IMR-90 (cell line): ENCODE measurements at regions not wholly inside any gene's neighbourhood (a gene's known extent, or its start where the extent isn't known, plus 50 kb on each side); places are given as distances from the start of the nearest gene placed in this dataset.

Source experiments
- ATAC-seq: fragments of 200-7000 bp; cut with Tn5 transposase; 2 replicates; pipeline ENCODE4 v1.9.1; 2020; ENCODE audit warnings: low read depth, mild to moderate bottlenecking, moderate library complexity
- BruUV-seq: library from RNA; stranded (reverse); fragments of 400-500 nt; replicated peaks from 2 replicates; lab custom pipeline; 2021; lab: Mats Ljungman, UMichigan
- CTCF ChIA-PET: fragments of 300-600 bp; formaldehyde crosslinking; extraction: SDS; loops from one replicate; lab custom pipeline; 2021; ENCODE audit warnings: antibody characterized with exemption; lab: Yijun Ruan, JAX
- POLR2A ChIA-PET: fragments of 300-600 bp; sonication (Branson Sonifier 250); formaldehyde crosslinking; loops from one replicate; lab custom pipeline; 2022; ENCODE audit warnings: antibody characterized with exemption; ENCODE audit not compliant: unreplicated experiment; lab: Charles Lee
- DNase-seq: peaks from one replicate; pipeline ENCODE4 v3.0.0; 2013
- H2AFZ ChIP-seq: replicated peaks from 2 replicates; pipeline ENCODE3; 2013; ENCODE audit warnings: low read length, mild to moderate bottlenecking; ENCODE audit not compliant: poor library complexity
- H2AK5ac ChIP-seq: 2 replicates; pipeline ENCODE4 v1.6.1; 2013; ENCODE audit warnings: low read depth, low read length, inconsistent platforms
- H2AK9ac ChIP-seq: replicated peaks from 2 replicates; pipeline ENCODE3; 2013; ENCODE audit warnings: mild to moderate bottlenecking, low read depth, low read length, moderate library complexity; ENCODE audit not compliant: poor library complexity
- H2BK120ac ChIP-seq: 2 replicates; pipeline ENCODE4 v1.6.1; 2013; ENCODE audit warnings: low read depth, low read length, inconsistent platforms
- H2BK15ac ChIP-seq: 3 replicates; pipeline ENCODE4 v1.6.1; 2013; ENCODE audit warnings: low read depth, low read length, inconsistent platforms
- H2BK20ac ChIP-seq: 2 replicates; pipeline ENCODE4 v1.6.1; 2013; ENCODE audit warnings: low read depth, mild to moderate bottlenecking, inconsistent platforms, low read length, moderate library complexity
- H2BK5ac ChIP-seq: 2 replicates; pipeline ENCODE4 v1.6.1; 2013; ENCODE audit warnings: mild to moderate bottlenecking, low read depth, low read length, inconsistent platforms; ENCODE audit not compliant: poor library complexity, severe bottlenecking
- H3K14ac ChIP-seq: replicated peaks from 2 replicates; pipeline ENCODE4 v1.6.1; 2013; ENCODE audit warnings: low read depth, low read length, inconsistent platforms
- H3K18ac ChIP-seq: 2 replicates; pipeline ENCODE4 v1.6.1; 2013; ENCODE audit warnings: low read depth, low read length, control low read depth
- H3K23ac ChIP-seq: 2 replicates; pipeline ENCODE4 v1.6.1; 2013; ENCODE audit warnings: low read depth, low read length, inconsistent platforms
- H3K27ac ChIP-seq: 2 replicates; pipeline ENCODE4 v1.5.1; 2013; ENCODE audit warnings: mild to moderate bottlenecking, control low read depth, low read length; ENCODE audit not compliant: insufficient read depth
- H3K27me3 ChIP-seq: 2 replicates; pipeline ENCODE4 v1.6.1; 2013; ENCODE audit warnings: low read length; ENCODE audit not compliant: control insufficient read depth, insufficient read depth
- H3K36me3 ChIP-seq: 2 replicates; pipeline ENCODE4 v1.6.1; 2013; ENCODE audit warnings: low read length, mixed read lengths; ENCODE audit not compliant: control insufficient read depth, insufficient read depth
- H3K4ac ChIP-seq: 2 replicates; pipeline ENCODE4 v1.6.1; 2013; ENCODE audit warnings: low read depth, low read length, inconsistent platforms
- H3K4me1 ChIP-seq: 2 replicates; pipeline ENCODE4 v1.6.1; 2013; ENCODE audit warnings: low read length, mixed read lengths; ENCODE audit not compliant: control insufficient read depth, insufficient read depth
- H3K4me2 ChIP-seq: 2 replicates; pipeline ENCODE4 v1.6.1; 2013; ENCODE audit warnings: low read depth, mild to moderate bottlenecking, control low read depth, low read length, moderate library complexity
- H3K4me3 ChIP-seq: 2 replicates; pipeline ENCODE4 v1.5.1; 2013; ENCODE audit warnings: low read depth, mild to moderate bottlenecking, control low read depth, low read length, moderate library complexity; ENCODE audit not compliant: insufficient read depth
- H3K56ac ChIP-seq: 2 replicates; pipeline ENCODE4 v1.6.1; 2013; ENCODE audit warnings: low read length, inconsistent platforms; ENCODE audit not compliant: insufficient read depth; ENCODE audit errors: extremely low read depth
- H3K79me1 ChIP-seq, 2 experiments: 2 replicates each; pipeline ENCODE4 v1.6.1; 2013; ENCODE audit warnings: low read length in 2 of 2, inconsistent platforms in 1 of 2, low read depth in 1 of 2
- H3K9ac ChIP-seq: 2 replicates; pipeline ENCODE4 v1.6.1; 2013; ENCODE audit warnings: low read depth, low read length, control low read depth
- H3K9me1 ChIP-seq: 2 replicates; pipeline ENCODE4 v1.6.1; 2013; ENCODE audit warnings: low read length, inconsistent platforms; ENCODE audit not compliant: insufficient read depth
- H3K9me3 ChIP-seq: 2 replicates; pipeline ENCODE4 v1.6.1; 2013; ENCODE audit warnings: low read length; ENCODE audit not compliant: control insufficient read depth, insufficient read depth
- H4K20me1 ChIP-seq: 2 replicates; pipeline ENCODE4 v1.6.1; 2013; ENCODE audit warnings: low read length, inconsistent platforms; ENCODE audit not compliant: insufficient read depth
- H4K5ac ChIP-seq: 2 replicates; pipeline ENCODE4 v1.6.1; 2013; ENCODE audit warnings: mild to moderate bottlenecking, low read depth, low read length, control low read depth
- H4K8ac ChIP-seq, 2 experiments: 2 replicates each; pipeline ENCODE4 v1.6.1; 2013; ENCODE audit warnings: low read depth in 2 of 2, low read length in 2 of 2, control low read depth in 1 of 2, inconsistent platforms in 1 of 2
- H4K91ac ChIP-seq: 2 replicates; pipeline ENCODE4 v1.6.1; 2013; ENCODE audit warnings: low read depth, low read length, inconsistent platforms; ENCODE audit not compliant: insufficient read depth
- CEBPB ChIP-seq: IDR thresholded peaks from 2 replicates; pipeline ENCODE4 v1.6.1; 2012; ENCODE audit warnings: low read depth, low read length, improper control_type of control experiment
- NFE2L2 ChIP-seq: fragments of 150-350 bp; IDR thresholded peaks from 2 replicates; pipeline ENCODE4 v1.6.1; 2016; ENCODE audit warnings: low read depth, mild to moderate bottlenecking, low read length
- POLR2A ChIP-seq: IDR thresholded peaks from 2 replicates; pipeline ENCODE4 v1.6.1; 2012; ENCODE audit warnings: mild to moderate bottlenecking, low read depth, low read length
- RAD21 ChIP-seq: IDR thresholded peaks from 2 replicates; pipeline ENCODE4 v1.6.1; 2012; ENCODE audit warnings: low read length, improper control_type of control experiment
- RCOR1 ChIP-seq: IDR thresholded peaks from 2 replicates; pipeline ENCODE4 v1.6.1; 2012; ENCODE audit warnings: mild to moderate bottlenecking, low read length, improper control_type of control experiment; ENCODE audit not compliant: insufficient replicate concordance
- RFX5 ChIP-seq: IDR thresholded peaks from 2 replicates; pipeline ENCODE4 v1.8.0; 2012; ENCODE audit warnings: low read depth, mild to moderate bottlenecking, low read length, moderate library complexity
- SMC3 ChIP-seq: fragments of 150-350 bp; IDR thresholded peaks from 2 replicates; pipeline ENCODE4 v1.6.1; 2016; ENCODE audit warnings: low read depth, mild to moderate bottlenecking, antibody characterized with exemption, low read length, moderate library complexity
- WGBS, 2 experiments: methylation state at CpG; one replicate each; pipeline versions ENCODE4 v1.1.5 to v1.1.7; 2013; ENCODE audit warnings: missing lambda C conversion rate in 2 of 2; ENCODE audit not compliant: insufficient read length in 1 of 2; ENCODE audit errors: extremely low coverage in 2 of 2; 5-methylcytosine and 5-hydroxymethylcytosine counted together
- dilution Hi-C: fragments of 300-500 bp; cut with HindIII; formaldehyde crosslinking; loops from one replicate; pipeline ENCODE4 v1.14.3; 2018; ENCODE audit warnings: low sequenced_read_pairs; ENCODE audit not compliant: unreplicated experiment
- in situ Hi-C: fragments of 300-500 bp; cut with MboI; formaldehyde crosslinking; loops from 3 replicates; pipeline ENCODE4 v1.14.3; 2019; ENCODE audit warnings: low sequenced_read_pairs, inconsistent platforms, mixed read lengths
- intact Hi-C: fragments of 100-400 bp; cut with micrococcal nuclease; formaldehyde crosslinking; loops from 2 replicates; pipeline ENCODE4 v1.10.0; 2022
- TF ChIP-seq, protein P1 (sequence below): fragments of 150-350 bp; IDR thresholded peaks from 2 replicates; pipeline ENCODE4 v1.6.1; 2017; ENCODE audit warnings: mild to moderate bottlenecking, antibody characterized with exemption, low read length, low read depth

DNA sequence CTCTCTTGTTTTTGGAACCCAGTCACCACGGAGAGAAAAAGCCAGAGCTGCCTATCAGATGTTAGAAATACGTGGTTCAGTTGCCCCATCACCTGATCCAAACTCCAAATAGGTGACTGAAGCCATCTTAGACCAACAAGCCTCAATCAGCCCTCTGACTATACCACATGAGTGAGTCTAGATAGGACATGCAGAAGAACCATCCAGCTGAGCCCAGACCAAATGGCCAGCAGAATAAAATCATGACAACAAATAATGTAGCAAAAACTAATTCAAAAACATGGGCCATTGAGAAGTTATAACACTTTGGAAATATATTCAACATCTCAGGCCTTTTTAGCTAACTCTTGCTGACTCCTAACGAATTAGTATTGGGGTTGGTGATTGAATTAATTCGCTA lies 348.4 kb upstream of the C1orf87 start:
- Histone ChIP-seq H3K14ac (no peak overlapping the region), H3K4me2 (no peak overlapping the region), H3K4me3 (no peak overlapping the region), H3K9me3 (peaks cover 5% of the 10 kb centered on the region), H3K23ac (no peak overlapping the region), H3K56ac (no peak overlapping the region), H3K18ac (no peak overlapping the region), H3K4ac (no peak overlapping the region), H3K4me1 (no peaks in the 10 kb centered on the region), H2AK9ac (no peak overlapping the region), H2AK5ac (no peak overlapping the region), H3K79me1 (no peaks in the 10 kb centered on the region), H4K91ac (no peak overlapping the region), H4K8ac (no peak overlapping the region), H3K27ac (no peak overlapping the region), H2BK5ac (no peak overlapping the region), H3K9me1 (no peaks in the 10 kb centered on the region), H2BK20ac (no peak overlapping the region), H3K27me3 (no peaks in the 10 kb centered on the region), H2BK15ac (no peak overlapping the region), H3K9ac (no peak overlapping the region), H2BK120ac (no peak overlapping the region), H4K5ac (no peak overlapping the region), H2AFZ (no peak overlapping the region), H4K20me1 (no peaks in the 10 kb centered on the region), H3K36me3 (no peaks in the 10 kb centered on the region)
- intact Hi-C loops (no loop called here), in situ Hi-C loops (no loop called here), dilution Hi-C loops (no loop called here)
- DNase-seq (no peak), ATAC-seq (no peak)
- no TSS peak for BruUV-seq
- no peak for TF ChIP-seq SMC3
- TF ChIP-seq RFX5, result no peak
- TF ChIP-seq RAD21, result no peak
- no peak for TF ChIP-seq CEBPB
- TF ChIP-seq, protein P1, sequence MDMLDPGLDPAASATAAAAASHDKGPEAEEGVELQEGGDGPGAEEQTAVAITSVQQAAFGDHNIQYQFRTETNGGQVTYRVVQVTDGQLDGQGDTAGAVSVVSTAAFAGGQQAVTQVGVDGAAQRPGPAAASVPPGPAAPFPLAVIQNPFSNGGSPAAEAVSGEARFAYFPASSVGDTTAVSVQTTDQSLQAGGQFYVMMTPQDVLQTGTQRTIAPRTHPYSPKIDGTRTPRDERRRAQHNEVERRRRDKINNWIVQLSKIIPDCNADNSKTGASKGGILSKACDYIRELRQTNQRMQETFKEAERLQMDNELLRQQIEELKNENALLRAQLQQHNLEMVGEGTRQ, result no peak
- no peak for TF ChIP-seq RCOR1
- TF ChIP-seq POLR2A, result no peak
- TF ChIP-seq NFE2L2, result no peak
- WGBS, 2 experiments, result no CpG with 5 or more reads among the region's 4 CpGs
- POLR2A ChIA-PET, result no interaction called here
- CTCF ChIA-PET, result interaction anchor here (1.0 kb wide), 1 partner anchor 445 kb away, joined by 3 read pairs; no protein-coding TSS in a partner anchor
